Breast epithelium (tissue), 4 donors: ENCODE measurements at regions not wholly inside any gene's neighbourhood (a gene's known extent, or its start where the extent isn't known, plus 50 kb on each side); places are given as distances from the start of the nearest gene placed in this dataset.

Experiments
- DNase-seq, 2 donors: peaks; one replicate each; pipeline ENCODE4 v3.0.0-alpha.2; 2019; ENCODE audit warnings: low spot score in 2 of 2
- H3K27ac ChIP-seq, 2 donors: fragments of 200-600 bp; sonication (generic) in 1 of 2; one replicate each; pipeline ENCODE4 v1.5.1; 2016 to 2019; ENCODE audit warnings: mild to moderate bottlenecking in 1 of 2
- H3K27me3 ChIP-seq, 2 donors: fragments of 200-600 bp; sonication (generic) in 1 of 2; one replicate each; pipeline versions ENCODE4 v1.5.1 to v1.6.0; 2017 to 2019; ENCODE audit warnings: control low read depth in 1 of 2, mild to moderate bottlenecking in 1 of 2
- H3K36me3 ChIP-seq: fragments of 200-600 bp; one replicate; pipeline ENCODE4 v1.5.1; 2019
- H3K4me1 ChIP-seq, 2 donors: fragments of 200-600 bp; sonication (generic); one replicate each; pipeline ENCODE4 v1.5.1; 2016 to 2019; ENCODE audit warnings: control low read depth in 1 of 2
- H3K4me3 ChIP-seq, 3 donors: fragments of 200-600 bp; sonication (generic); 1 replicate in 2 of 3; 2 replicates in 1 of 3; pipeline ENCODE4 v1.5.1; 2016 to 2019; ENCODE audit warnings: mild to moderate bottlenecking in 3 of 3, moderate library complexity in 2 of 3
- H3K9me3 ChIP-seq, 2 donors: fragments of 200-600 bp; sonication (generic) in 1 of 2; one replicate each; pipeline ENCODE4 v1.5.1; 2016 to 2019; ENCODE audit warnings: control low read depth in 1 of 2
- CTCF ChIP-seq, 3 donors: fragments of 450-650 bp; IDR thresholded peaks; one replicate each; pipeline ENCODE4 v1.5.1; 2016 to 2017; ENCODE audit warnings: antibody characterized with exemption in 3 of 3, mild to moderate bottlenecking in 3 of 3, moderate library complexity in 3 of 3
- POLR2A ChIP-seq: fragments of 450-650 bp; IDR thresholded peaks from one replicate; pipeline ENCODE4 v1.6.1; 2016; ENCODE audit warnings: antibody characterized with exemption, mild to moderate bottlenecking, moderate library complexity
- POLR2AphosphoS5 ChIP-seq, 3 donors: sonication (generic); formaldehyde crosslinking; IDR thresholded peaks; one replicate each; pipeline ENCODE4 v1.6.1; 2017; ENCODE audit warnings: antibody characterized with exemption in 3 of 3
- intact Hi-C: fragments of 100-400 bp; cut with DNase I; formaldehyde crosslinking; loops from one replicate; pipeline ENCODE4 v1.15.1; 2023; ENCODE audit warnings: low total_unique reads

GRCh38 chr6:11386323-11386722, 151.2 kb upstream of the TMEM170B start:
- Histone ChIP-seq H3K27me3 (no peaks in the 10 kb centered on the region), H3K27ac (no peak overlapping the region), H3K36me3 (no peaks in the 10 kb centered on the region), H3K4me1 (peaks cover 0 to 12% of the 10 kb centered on the region in 2 donors), H3K9me3 (no peaks in the 10 kb centered on the region), H3K4me3 (no peak overlapping the region)
- TF ChIP-seq POLR2A (no peak), POLR2AphosphoS5 (IDR thresholded peaks at IDR 0.05) (no peak), CTCF (IDR thresholded peaks at IDR 0.05) (no peak)
- intact Hi-C loops, result no loop called here
- no peak for DNase-seq

- H3K27me3 ChIP-seq, result no peaks in the 10 kb centered on the region
- intact Hi-C loops, result no loop called here
- no peaks in the 10 kb centered on the region for H3K9me3 ChIP-seq
- H3K4me3 ChIP-seq, result no peak overlapping the region
- peaks cover 0 to 5% of the 10 kb centered on the region in 2 donors for H3K4me1 ChIP-seq
- no peaks in the 10 kb centered on the region for H3K36me3 ChIP-seq
- no peak for DNase-seq
- no peak for TF ChIP-seq POLR2AphosphoS5 (IDR thresholded peaks at IDR 0.05)
- no peak for TF ChIP-seq CTCF (IDR thresholded peaks at IDR 0.05)
- no peak for TF ChIP-seq POLR2A
- no peak overlapping the region for H3K27ac ChIP-seq
Measured at GRCh38 chr6:11384531-11385309, 152.3 kb upstream of the NEDD9 start.

GRCh38 chr6:11381801-11382513, 149.5 kb upstream of the NEDD9 start:
- Histone ChIP-seq H3K9me3 (no peaks in the 10 kb centered on the region), H3K4me3 (peak overlapping the region in 2 of 3 donors; percentile 3 to 20), H3K36me3 (no peaks in the 10 kb centered on the region), H3K27me3 (no peaks in the 10 kb centered on the region), H3K4me1 (no peaks in the 10 kb centered on the region), H3K27ac (no peak overlapping the region)
- intact Hi-C loops, result no loop called here
- no peak for TF ChIP-seq POLR2AphosphoS5 (IDR thresholded peaks at IDR 0.05)
- TF ChIP-seq POLR2A, result no peak
- no peak for TF ChIP-seq CTCF (IDR thresholded peaks at IDR 0.05)
- no peak for DNase-seq

GRCh38 chr6:11380969-11381744, 148.7 kb upstream of the NEDD9 start:
- H3K4me1 ChIP-seq, result no peaks in the 10 kb centered on the region
- H3K9me3 ChIP-seq, result no peaks in the 10 kb centered on the region
- H3K4me3 ChIP-seq, result no peak overlapping the region
- H3K27me3 ChIP-seq, result no peaks in the 10 kb centered on the region
- TF ChIP-seq POLR2A (no peak), POLR2AphosphoS5 (IDR thresholded peaks at IDR 0.05) (no peak), CTCF (IDR thresholded peaks at IDR 0.05) (no peak)
- no peaks in the 10 kb centered on the region for H3K36me3 ChIP-seq
- no peak overlapping the region for H3K27ac ChIP-seq
- intact Hi-C loops, result no loop called here
- no peak for DNase-seq
